Kidney glomerular epithelial cell (primary cell): ENCODE measurements at regions not wholly inside any gene's neighbourhood (a gene's known extent, or its start where the extent isn't known, plus 50 kb on each side); places are given as distances from the start of the nearest gene placed in this dataset.
"Not testable (repeated sequence)": the region's sequence is repeated elsewhere in the genome, so short reads cannot be mapped to it uniquely, and the experiment has no call there.

Source experiments
- DNase-seq: peaks from one replicate; lab custom pipeline; 2025; lab: John Stamatoyannopoulos, UW

DNA sequence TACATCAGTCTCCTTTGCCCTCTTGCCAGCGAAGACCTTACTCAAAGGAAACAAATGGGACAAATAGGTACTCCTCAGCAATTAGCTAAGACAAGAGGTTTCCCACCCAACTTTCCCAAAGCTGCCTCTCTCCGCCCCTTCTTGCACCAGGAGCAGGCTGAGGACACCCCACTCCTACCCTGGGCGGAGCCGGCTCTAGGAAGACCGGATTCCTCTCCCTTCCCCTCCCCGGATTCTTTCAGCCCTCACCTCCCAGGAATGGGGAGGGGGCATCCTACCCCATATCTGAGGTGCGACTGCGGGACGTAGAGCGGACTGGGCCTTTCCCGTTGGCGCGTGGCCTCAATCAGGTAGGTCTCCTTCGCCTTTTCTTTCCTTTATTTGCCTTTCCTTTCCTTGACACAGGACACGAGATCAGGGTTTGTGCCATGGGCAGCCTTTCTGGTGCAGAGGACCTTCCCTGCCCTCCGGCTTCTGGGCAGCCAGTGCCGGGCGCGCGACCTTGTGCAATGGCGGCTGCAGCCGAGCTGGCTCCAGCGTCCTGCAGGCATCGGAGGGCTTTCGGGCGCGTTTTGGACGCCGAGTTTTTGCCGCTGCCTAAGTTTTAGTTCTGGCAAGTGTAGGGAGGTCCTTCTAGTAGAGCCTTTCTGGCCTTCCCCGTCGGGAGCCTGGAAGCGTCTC, 279.9 kb downstream of the PLS3 start:
- not testable (repeated sequence) for DNase-seq

DNA sequence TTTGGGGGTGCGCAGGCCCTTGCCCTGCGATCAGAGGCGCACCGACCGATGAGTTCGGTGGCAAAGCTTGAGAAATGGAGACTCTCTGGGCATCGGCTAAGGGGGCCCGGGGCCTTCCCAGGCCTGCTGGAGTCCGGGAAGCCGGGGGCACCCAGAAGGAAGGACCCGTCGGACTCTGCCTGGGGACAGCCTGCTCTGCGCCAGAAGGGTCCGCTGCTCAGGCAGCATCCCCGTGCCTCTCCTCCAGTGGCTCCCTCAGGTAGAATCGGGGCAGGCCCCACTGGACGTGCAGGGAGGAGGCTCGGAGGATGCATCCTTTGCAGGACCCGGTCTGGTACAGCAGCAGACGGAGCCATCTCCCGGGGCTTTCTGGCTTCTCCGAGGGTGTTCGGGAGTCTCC, 290.0 kb downstream of the PLS3 start:
- DNase-seq, result not testable (repeated sequence)

DNA sequence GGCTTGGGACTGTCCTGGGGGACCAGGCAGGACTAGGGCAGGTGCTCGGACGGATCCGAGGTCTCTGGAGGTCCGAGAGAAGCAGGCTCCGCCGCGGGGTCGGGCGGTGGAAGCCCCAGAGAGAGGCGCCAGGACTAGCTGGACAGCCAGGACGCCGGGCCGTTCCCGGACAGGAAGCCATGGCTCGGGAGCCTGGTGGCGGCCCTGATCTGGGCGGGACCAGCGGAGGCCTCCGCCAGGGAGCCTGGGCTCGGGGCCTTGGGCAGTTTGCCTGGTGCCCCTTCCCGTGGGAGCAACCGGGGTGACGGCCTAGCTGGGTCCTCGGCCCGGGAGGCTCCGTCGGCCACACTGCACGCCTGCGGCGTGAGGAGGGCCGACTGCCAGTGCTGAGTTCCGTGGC, 292.3 kb downstream of the PLS3 start:
- DNase-seq, result not testable (repeated sequence)

DNA sequence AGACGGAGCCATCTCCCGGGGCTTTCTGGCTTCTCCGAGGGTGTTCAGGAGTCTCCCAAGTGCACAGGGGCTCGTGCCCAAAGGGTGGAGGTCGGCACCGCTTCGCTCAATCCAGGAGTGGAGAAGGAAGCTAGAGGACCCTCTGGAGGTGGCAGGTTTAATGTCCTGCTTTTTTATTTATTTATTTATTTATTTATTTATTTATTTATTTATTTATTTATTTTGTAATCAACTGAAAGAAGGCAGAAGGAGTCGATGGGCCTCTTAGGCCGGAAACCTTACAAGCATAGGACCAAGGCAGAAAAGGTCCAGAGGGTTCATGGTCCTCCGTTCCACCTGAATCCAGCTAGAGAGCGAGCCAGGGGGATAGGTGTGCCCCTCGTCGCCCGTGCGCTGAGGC, 289.4 kb upstream of the AGTR2 start:
- DNase-seq, result not testable (repeated sequence)

DNA sequence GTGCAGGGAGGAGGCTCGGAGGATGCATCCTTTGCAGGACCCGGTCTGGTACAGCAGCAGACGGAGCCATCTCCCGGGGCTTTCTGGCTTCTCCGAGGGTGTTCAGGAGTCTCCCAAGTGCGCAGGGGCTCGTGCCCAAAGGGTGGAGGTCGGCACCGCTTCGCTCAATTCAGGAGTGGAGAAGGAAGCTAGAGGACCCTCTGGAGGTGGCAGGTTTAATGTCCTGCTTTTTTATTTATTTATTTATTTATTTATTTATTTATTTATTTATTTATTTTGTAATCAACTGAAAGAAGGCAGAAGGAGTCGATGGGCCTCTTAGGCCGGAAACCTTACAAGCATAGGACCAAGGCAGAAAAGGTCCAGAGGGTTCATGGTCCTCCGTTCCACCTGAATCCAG, 286.4 kb upstream of the AGTR2 start:
- DNase-seq, result not testable (repeated sequence)

DNA sequence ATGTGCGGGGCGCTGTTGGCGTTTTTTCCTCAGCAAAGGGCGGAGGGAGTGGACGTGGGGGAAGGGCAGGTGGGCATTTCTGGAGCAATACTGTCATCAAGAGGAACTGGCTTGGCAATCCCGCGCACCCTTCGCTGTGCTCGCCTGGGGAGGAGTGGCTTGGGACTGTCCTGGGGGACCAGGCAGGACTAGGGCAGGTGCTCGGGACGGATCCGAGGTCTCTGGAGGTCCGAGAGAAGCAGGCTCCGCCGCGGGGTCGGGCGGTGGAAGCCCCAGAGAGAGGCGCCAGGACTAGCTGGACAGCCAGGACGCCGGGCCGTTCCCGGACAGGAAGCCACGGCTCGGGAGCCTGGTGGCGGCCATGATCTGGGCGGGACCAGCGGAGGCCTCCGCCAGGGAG, 282.5 kb upstream of the AGTR2 start:
- not testable (repeated sequence) for DNase-seq

DNA sequence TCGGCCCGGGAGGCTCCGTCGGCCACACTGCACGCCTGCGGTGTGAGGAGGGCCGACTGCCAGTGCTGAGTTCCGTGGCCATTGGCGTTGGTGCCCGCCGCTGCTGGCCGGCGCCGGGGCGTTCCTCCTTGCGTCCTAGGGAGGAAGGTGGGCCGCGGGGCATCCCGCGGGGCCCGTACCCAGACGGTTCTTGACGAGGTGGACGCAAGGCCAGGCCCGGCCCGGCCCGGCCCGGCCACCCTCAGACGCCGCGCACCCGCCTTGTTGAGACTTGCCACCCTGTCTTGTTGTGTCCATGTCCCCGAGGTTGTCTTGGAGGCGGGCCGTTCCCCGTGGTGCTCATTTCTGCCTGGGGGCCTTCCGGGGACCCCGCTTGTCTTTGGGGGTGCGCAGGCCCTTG, 282.0 kb upstream of the AGTR2 start:
- not testable (repeated sequence) for DNase-seq

DNA sequence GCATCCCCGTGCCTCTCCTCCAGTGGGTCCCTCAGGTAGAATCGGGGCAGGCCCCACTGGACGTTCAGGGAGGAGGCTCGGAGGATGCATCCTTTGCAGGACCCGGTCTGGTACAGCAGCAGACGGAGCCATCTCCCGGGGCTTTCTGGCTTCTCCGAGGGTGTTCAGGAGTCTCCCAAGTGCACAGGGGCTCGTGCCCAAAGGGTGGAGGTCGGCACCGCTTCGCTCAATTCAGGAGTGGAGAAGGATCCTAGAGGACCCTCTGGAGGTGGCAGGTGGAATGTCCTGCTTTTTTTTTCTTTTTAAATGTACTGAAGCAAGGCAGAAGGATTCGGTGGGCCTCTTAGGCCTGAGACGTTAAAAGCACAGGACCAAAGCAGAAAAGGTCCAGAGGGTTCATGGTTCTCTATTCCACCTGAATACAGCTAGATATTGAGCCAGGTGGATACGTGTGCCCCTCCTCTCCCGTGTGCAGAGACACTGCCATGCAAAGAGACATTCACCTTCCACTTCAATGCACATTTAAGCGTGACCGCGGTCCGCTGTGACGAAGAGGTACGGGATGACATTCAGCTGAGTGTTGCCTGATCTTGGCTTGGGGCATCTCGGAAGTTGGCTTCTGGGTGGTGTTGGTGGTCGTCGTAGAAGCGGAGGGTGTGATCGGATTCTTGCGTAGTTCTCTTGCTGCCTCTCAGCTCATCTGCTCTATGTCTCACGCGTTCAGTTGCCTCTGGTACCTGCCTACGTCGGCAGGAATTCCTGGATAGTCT, 281.2 kb upstream of the AGTR2 start:
- no peak for DNase-seq

DNA sequence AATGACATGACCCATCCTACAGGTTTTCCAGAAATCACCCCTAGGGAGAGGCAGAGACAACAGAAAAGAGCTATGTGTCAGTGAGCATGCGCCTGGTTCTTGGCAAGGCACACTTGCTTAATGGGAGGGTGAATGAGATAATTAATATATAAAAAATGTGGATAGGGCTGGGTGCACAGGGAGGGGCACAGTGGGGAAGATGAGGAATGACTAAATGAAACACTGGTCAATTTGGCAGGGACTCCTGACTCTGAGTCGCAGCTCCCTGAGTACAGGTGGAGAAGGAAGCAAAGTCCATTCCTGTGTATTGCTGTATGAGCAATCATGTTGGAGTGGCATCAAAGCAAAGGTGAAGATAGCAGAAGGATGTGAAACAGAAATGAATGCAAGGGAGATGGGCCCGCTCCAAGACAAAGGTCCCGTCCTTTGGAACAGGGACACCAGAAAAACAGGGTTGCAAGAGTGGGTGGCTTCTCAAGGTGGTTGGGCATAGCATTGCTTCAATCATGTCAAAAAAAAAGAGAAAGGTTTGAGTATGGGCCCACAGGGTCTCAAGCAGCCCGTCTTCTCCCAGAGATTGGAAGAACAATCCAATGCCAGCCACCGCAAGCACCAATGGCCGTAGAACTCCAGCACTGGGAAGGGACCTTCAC, 278.4 kb upstream of the AGTR2 start:
- no peak for DNase-seq

DNA sequence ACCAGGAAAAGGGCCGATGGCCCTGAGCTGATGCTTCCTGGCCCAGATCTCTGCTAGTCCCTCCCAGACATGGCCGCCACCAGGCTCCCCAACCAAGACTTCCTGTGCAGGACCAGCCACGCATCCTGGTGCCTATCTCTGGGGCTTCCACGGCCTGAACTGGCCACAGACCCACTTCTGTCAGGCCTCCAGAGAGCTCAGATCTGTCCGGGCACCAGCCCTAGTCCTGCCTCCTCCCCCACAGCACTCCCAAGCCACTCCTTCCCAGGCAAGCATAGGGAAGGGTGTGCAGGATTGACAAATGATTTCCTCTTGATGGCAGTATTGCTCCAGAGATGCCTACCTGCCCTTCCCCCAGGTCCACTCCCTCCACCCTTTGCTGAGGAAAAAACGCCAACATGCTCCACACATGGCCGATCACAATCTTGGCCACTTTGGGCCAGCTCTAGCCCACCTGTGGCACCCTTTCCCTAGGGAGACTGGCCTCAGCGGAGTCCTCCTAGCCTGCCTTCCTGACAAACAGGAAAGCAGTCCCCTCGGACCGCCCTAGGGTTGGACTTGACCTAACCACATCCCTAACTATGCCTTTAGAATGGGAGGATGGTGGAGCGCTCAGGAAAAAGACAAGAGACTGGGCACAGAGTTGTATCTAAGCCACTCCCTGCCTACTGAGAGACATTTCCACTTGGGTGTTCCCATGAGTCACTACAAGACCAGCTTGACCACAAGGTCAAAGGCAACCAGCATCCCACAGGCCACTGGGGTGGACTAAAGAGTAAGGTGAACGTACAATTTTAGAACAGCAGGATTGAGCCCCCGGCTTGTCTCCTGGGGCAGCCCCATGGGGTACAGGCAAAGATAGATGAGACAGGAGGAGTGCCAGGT, 277.5 kb upstream of the AGTR2 start:
- peak; percentile 10 for DNase-seq

DNA sequence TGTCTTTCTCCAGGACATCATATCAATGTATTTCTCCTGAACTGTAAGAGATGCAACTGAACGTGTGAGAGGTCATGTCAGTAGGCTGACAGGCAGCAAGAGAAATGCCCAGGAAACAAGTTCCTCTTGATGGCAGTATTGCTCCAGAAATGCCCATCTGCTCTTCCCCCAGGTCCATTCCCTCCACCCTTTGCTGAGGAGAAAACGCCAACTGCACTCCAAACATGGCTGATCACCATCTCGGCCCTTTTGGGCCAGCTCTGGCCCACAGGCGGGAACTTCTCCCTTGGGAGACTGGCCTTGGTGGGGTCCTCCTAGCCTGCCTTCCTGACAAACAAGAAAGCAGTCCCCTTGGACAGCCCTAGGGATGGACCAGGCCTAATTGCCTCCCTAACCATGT, 276.5 kb upstream of the AGTR2 start:
- DNase-seq, result no peak

DNA sequence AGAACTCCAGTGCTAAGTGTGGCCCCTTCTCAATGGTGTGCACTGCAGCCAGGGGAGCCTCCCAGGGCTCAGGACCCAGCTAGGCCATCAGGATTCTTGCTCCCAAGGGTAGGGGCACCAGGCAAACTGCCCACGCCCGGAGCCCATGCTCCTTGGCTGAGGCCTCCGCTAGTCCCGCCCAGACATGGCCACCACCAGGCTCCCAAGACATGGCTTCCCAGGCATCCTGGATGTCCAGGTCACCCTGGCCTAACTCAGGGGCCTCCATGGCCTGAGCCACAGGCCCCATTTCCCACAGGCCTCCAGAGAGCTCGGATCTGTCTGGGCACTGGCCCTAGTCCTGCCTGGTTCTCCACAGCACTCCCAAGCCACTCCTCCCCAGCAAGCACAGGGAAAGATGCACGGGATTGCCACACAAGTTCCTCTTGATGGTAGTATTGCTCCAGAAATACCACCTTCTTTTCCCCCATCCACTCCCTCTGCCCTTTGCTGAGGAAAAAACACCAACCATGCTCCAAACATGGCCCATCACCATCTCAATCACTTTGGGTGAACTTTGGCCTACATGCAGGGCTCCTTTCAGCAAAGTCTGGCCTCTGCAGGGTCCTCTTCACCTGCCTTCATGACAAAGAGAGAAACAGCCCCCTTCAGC, 274.7 kb upstream of the AGTR2 start:
- DNase-seq, result no peak

DNA sequence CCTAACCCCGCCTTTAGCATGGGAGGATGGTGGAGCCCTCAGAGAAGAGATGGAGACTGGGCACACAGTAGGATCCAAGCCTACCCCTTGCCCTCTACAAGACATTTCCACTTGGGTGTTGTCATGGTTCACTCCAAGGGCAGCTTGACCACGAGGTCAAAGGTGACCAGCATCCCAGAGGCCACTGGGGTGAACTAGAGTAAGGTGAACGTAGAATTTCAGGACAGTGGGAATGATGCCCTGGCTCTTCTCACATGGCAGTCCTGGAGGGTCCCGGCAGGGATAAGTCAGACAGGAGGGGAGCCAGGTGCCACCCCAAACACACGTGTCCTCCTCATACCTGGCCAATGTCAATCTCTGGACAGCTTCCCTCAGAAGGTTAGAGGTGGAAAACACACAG, 274.2 kb upstream of the AGTR2 start:
- no peak for DNase-seq

DNA sequence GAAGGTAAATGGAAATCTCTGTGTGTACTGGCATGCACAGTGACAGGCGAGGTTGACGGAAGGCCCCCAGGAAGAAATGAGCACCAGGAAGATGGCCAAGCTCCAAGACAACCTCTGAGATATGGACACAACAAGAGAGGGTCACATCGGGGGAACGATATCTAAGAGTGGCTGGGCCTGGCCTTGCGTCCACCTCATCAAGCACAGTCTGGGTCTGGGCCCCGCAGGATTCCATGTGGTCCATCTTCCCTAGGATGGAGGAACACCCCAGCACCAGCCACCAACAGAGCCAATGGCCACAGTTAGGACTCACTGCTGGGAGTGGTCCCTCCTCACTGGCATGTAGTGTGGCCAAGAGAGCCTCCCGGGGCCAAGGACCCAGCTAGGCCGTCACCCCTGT, 272.6 kb upstream of the AGTR2 start:
- no peak for DNase-seq

DNA sequence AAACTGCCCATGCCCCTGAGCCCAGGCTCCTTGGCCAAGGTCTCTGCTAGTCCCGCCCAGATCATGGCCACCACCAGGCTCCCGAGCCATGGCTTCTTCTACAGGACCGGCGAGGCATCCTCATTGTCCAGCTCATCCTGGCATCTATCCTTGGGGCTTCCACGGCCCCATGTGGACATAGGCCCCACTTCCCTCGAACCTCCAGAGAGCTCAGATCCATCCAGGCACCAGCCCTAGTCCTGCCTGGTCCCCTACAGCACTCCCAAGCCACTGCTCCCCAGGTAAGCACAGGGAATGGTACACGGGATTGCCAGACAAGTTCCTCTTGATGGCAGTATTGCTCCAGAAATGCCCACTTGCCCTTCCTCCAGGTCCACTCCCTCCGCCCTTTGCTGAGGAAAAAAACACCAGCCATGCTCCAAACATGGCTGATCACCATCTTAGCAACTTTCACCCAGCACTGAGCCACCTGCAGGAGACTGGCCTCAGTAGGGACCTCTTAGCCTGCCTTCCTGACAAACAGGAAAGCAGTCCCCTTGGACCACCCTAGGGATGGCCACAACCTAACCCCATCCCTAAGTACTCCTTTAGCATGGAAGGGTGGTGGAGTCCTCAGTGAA, 272.1 kb upstream of the AGTR2 start:
- DNase-seq, result no peak

DNA sequence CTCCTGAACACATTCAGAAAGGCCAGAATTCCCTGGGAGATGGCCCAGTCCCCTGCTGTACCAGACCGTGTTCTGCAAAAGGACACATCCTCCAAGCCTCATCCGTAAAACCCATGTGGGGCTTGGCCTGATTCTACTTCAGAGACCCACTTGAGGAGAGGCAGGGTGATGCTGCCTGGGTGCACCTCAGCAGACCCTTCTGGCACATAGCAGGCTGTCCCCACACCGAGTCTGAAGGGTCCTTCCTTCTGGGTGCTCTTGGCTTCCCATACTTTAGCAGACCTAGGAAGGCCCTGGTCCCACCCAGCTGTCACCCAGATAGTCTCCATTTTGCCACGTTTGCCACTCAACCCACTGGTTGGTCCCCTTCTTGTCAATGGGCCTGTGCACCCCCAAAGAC, 270.1 kb upstream of the AGTR2 start:
- no peak for DNase-seq

DNA sequence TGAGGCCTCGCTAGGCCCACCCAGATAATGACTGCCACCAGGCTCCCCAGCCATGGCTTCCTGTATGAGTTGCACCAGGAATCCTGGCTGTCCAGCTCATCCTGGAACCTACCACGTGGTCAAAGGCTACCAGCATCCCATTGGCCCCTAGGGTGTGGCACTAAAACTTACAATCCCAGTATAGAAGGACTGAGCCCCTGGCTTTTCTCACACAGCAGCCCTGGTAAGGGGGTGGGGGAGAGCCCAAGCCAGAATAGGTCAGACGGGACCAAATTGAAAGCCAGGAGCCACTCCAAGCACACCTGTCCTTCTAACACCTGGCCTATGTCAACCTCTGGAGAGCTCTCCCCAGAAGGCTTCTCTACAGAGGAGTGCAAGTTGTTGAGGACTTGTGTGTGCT, 269.3 kb upstream of the AGTR2 start:
- DNase-seq, result no peak

DNA sequence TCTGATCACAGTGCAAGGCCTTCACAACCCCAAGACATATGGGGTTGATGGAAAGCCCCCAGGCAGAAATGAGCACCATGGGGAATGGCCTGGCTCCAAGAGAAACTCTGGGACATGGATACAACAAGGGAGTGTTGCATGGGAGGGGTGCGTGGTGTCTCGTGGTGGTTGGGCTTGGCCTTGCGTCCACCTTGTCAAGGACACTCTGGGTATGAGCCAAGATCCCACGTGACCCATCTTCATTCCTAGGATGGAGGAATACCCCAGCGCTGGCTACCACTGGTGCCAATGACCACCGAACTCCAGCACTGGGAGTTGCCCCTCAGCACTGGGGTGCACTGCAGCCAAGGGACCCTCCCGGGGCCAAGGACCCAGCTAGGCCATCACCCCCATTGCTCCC, 267.5 kb upstream of the AGTR2 start:
- no peak for DNase-seq

DNA sequence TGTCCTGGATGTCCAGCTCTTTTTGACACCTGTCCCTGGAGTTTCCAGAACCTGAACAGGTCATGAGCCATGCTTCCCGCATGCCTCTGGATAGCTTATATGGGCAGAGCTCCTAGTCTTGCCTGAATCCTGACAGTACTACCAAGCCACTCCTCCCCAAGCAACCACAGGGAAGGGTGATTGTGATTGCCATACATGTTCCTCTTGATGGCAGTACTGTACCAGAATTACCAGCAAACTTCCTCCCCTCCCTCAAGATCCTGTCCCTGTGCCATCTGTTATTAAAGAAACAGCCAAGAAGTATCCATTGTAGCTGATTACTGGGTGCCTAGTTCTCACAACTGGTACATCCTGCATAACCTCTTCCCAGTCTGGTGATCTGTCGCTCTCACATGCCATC, 264.3 kb upstream of the AGTR2 start:
- DNase-seq, result no peak

DNA sequence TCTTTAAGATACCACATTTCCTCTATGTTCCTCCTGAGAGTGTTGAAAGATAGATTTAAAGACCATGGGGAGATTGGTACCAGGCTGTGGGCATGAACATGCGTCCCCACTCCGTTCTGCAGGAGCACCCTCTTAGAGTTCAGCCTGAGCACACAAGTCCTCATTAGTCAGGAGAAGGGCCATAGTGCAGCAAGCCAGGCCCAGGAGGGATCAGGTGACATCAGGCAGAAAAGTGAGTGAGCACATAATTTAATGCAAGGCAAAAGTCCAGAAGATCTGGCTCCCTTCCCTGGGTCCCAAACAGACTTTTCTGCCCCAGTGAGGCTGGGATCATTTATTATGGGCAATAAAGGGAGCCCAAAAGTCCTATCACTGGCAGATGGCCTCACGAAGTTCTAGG, 263.7 kb upstream of the AGTR2 start:
- DNase-seq, result no peak

DNA sequence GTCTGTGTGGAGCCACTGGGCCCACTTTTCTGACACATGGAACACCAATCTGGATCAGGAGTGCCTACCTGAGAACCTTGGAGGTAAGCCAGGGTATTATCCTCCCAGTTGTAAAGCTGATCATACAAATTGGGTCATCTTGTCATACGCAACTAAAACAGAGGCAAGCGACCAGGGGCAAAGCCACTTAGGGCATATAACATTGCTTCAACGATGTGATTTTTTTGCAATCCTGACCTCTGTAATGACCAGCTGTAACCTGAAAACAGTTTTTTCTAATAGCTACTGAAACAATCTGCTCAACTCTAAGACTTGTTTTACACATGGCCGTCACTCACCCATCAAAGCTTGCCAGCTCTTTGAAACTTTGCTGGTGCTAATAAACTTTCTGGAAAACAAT, 261.5 kb upstream of the AGTR2 start:
- DNase-seq, result no peak
